Large intestine (tissue), 3 donors: ENCODE measurements at regions not wholly inside any gene's neighbourhood (a gene's known extent, or its start where the extent isn't known, plus 50 kb on each side); places are given as distances from the start of the nearest gene placed in this dataset.
"Not testable (repeated sequence)": the region's sequence is repeated elsewhere in the genome, so short reads cannot be mapped to it uniquely, and the experiment has no call there.

Experiments
- DNase-seq, 2 donors: peaks; one replicate each; pipeline versions ENCODE4 v3.0.0 to v3.0.0-alpha.2; 2013
- H3K27ac ChIP-seq: one replicate; pipeline ENCODE4 v1.5.1; 2013; ENCODE audit warnings: low read length
- H3K27me3 ChIP-seq: 2 replicates; pipeline ENCODE4 v1.6.1; 2013; ENCODE audit warnings: low read length; ENCODE audit not compliant: control insufficient read depth, insufficient read depth
- H3K36me3 ChIP-seq: 2 replicates; pipeline ENCODE4 v1.6.1; 2013; ENCODE audit warnings: low read length; ENCODE audit not compliant: control insufficient read depth, insufficient read depth
- H3K4me1 ChIP-seq: one replicate; pipeline ENCODE4 v1.6.1; 2013; ENCODE audit warnings: low read length; ENCODE audit not compliant: control insufficient read depth, insufficient read depth
- H3K4me3 ChIP-seq: one replicate; pipeline ENCODE4 v1.5.1; 2013; ENCODE audit warnings: low read length
- H3K9me3 ChIP-seq: one replicate; pipeline ENCODE4 v1.6.1; 2013; ENCODE audit warnings: mild to moderate bottlenecking, low read depth, low read length, moderate library complexity; ENCODE audit not compliant: control insufficient read depth
- WGBS: methylation state at CpG from one replicate; pipeline ENCODE4 v1.1.5; 2013; ENCODE audit warnings: low lambda C conversion rate; ENCODE audit not compliant: insufficient coverage; 5-methylcytosine and 5-hydroxymethylcytosine counted together

DNA sequence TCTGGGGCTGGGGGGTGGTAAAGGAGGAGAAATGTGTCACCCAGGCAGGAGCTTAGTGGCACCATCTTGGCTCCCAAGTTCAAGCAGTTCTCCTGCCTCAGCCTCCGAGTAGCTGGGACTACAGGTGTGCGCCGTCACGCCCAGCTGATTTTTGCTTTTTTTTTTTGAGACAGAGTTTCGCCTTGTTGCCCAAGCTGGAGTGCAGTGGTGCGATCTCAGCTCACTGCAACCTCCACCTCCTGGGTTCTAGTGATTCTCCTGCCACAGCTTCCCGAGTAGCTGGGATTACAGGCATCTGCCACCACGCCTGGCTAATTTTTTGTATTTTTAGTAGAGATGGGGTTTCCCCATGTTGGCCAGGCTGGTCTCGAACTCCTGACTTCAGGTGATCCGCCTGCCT lies 82.1 kb upstream of the METTL9 start:
- WGBS: no CpG with 5 or more reads among the region's 10 CpGs
- not testable (repeated sequence) for H3K9me3 ChIP-seq, H3K4me3 ChIP-seq, DNase-seq, H3K36me3 ChIP-seq, H3K27ac ChIP-seq, H3K27me3 ChIP-seq
- peaks cover 20% of the 10 kb centered on the region for H3K4me1 ChIP-seq

DNA sequence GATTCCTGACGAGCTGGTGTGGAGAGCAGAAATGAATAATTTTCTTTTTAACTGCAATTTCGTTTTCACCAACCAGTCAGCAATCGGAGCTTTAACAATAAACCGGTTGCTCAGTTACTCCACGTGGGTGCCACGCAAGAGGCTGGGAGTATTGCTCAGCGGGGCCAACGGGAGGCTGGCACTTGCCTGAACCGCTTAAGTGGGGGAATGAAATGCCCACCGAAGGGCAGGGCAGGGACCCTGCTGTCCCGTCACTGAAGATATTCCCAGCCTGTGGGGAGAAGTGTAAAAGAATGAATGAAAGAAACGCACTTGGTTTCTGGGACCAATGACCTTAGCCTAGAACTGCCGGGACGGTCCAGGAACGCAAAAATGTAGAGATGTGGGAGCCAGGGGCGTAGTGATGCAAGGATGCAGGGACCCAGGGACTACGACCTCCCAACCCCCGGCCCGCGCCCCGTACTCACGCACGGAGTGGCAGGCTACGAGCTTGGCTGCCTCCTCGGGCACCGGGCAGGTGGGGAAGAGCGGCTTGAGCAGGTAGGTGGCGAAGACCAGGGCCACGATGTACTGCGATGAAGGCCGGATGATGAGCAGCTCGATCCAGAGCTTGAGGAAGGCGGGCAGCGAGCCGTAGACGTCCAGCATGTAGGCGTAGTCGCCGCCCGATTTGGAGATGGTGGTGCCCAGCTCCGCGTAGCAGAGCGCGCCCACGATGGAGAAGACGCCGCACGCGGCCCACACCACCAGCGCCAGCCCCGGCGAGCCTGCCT lies 79.8 kb upstream of the METTL9 start:
- DNase-seq: not testable (repeated sequence)

GRCh38 chr16:21520134-21521047 lies 79.0 kb upstream of the METTL9 start:
- peak; percentile 93 to 95 for DNase-seq
- not testable (repeated sequence) for H3K27me3 ChIP-seq, H3K9me3 ChIP-seq, H3K36me3 ChIP-seq
- Histone ChIP-seq H3K27ac (peak overlapping the region; percentile 77), H3K4me3 (peak overlapping the region; percentile 73), H3K4me1 (peaks cover 26% of the 10 kb centered on the region)
- WGBS: no CpG with 5 or more reads among the region's 101 CpGs

More for the DNA sequence above, 79.8 kb upstream of the METTL9 start:
- H3K9me3 ChIP-seq, H3K36me3 ChIP-seq, H3K27me3 ChIP-seq: not testable (repeated sequence)
- Histone ChIP-seq H3K4me1 (peaks cover 25% of the 10 kb centered on the region), H3K27ac (peak overlapping the region; percentile 75), H3K4me3 (peak overlapping the region; percentile 73)
- 0% methylated on average over 2 of the region's 52 CpGs for WGBS

GRCh38 chr16:21521048-21521389 lies 78.4 kb upstream of the METTL9 start:
- not testable (repeated sequence) for H3K9me3 ChIP-seq, H3K27me3 ChIP-seq, H3K4me3 ChIP-seq, H3K36me3 ChIP-seq, DNase-seq
- WGBS: no CpG with 5 or more reads among the region's 8 CpGs
- Histone ChIP-seq H3K4me1 (peaks cover 29% of the 10 kb centered on the region), H3K27ac (peak overlapping the region; percentile 77)

- H3K4me1 ChIP-seq: peaks cover 29% of the 10 kb centered on the region
- H3K9me3 ChIP-seq, H3K4me3 ChIP-seq: not testable (repeated sequence)
These were observed 77.8 kb upstream of the METTL9 start for GRCh38 chr16:21521390-21522143.

GRCh38 chr16:21522846-21523245 lies 76.5 kb upstream of the METTL9 start:
- peaks cover 29% of the 10 kb centered on the region for H3K4me1 ChIP-seq
- H3K4me3 ChIP-seq, H3K27ac ChIP-seq, H3K9me3 ChIP-seq, DNase-seq, H3K36me3 ChIP-seq, H3K27me3 ChIP-seq: not testable (repeated sequence)
- 100% methylated on average over 4 of the region's 20 CpGs for WGBS

More at GRCh38 chr16:21521390-21522143, 77.8 kb upstream of the METTL9 start:
- H3K27ac ChIP-seq: peak overlapping the region; percentile 77
- peak; percentile 87 to 93 for DNase-seq
- not testable (repeated sequence) for H3K36me3 ChIP-seq, H3K27me3 ChIP-seq
- no CpG with 5 or more reads among the region's 24 CpGs for WGBS

GRCh38 chr16:21523411-21524067 lies 75.8 kb upstream of the METTL9 start:
- Histone ChIP-seq H3K4me1 (peaks cover 26% of the 10 kb centered on the region), H3K27ac (no peak overlapping the region), H3K4me3 (no peak overlapping the region), H3K9me3 (no peaks in the 10 kb centered on the region), H3K27me3 (no peaks in the 10 kb centered on the region), H3K36me3 (no peaks in the 10 kb centered on the region)
- WGBS: no CpG with 5 or more reads among the region's 17 CpGs
- DNase-seq: no peak

- H3K4me3 ChIP-seq: no peak overlapping the region
- no peak for DNase-seq
- H3K4me1 ChIP-seq: peaks cover 26% of the 10 kb centered on the region
- no peaks in the 10 kb centered on the region for H3K27me3 ChIP-seq
- WGBS: 86% methylated on average over 1 of the region's 9 CpGs
- H3K27ac ChIP-seq: no peak overlapping the region
- H3K9me3 ChIP-seq: no peaks in the 10 kb centered on the region
- H3K36me3 ChIP-seq: no peaks in the 10 kb centered on the region
These were observed 75.2 kb upstream of the METTL9 start for GRCh38 chr16:21524068-21524751.

DNA sequence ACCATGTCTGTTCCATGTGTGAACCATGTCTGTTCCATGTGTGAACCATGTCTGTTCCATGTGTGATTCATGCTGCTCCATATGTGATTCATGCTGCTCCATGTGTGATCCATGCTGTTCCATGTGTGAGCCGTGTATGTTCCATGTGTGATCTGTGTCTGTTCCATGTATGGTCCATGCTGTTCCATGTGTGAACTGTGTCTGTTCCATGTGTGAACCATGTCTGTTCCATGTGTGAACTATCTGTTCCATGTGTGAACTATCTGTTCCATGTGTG lies 74.7 kb upstream of the METTL9 start:
- H3K9me3 ChIP-seq, DNase-seq, H3K27ac ChIP-seq, H3K4me3 ChIP-seq, H3K27me3 ChIP-seq, H3K36me3 ChIP-seq: not testable (repeated sequence)
- peaks cover 26% of the 10 kb centered on the region for H3K4me1 ChIP-seq
- WGBS: no CpG with 5 or more reads among the region's 1 CpG
